Skin of body (tissue), 1 donor: ENCODE measurements at regions not wholly inside any gene's neighbourhood (a gene's known extent, or its start where the extent isn't known, plus 50 kb on each side); places are given as distances from the start of the nearest gene placed in this dataset.
"Not testable (repeated sequence)": the region's sequence is repeated elsewhere in the genome, so short reads cannot be mapped to it uniquely, and the experiment has no call there.

ENCODE experiments used
- DNase-seq: peaks from one replicate; lab custom pipeline; 2025; lab: John Stamatoyannopoulos, UW

DNA sequence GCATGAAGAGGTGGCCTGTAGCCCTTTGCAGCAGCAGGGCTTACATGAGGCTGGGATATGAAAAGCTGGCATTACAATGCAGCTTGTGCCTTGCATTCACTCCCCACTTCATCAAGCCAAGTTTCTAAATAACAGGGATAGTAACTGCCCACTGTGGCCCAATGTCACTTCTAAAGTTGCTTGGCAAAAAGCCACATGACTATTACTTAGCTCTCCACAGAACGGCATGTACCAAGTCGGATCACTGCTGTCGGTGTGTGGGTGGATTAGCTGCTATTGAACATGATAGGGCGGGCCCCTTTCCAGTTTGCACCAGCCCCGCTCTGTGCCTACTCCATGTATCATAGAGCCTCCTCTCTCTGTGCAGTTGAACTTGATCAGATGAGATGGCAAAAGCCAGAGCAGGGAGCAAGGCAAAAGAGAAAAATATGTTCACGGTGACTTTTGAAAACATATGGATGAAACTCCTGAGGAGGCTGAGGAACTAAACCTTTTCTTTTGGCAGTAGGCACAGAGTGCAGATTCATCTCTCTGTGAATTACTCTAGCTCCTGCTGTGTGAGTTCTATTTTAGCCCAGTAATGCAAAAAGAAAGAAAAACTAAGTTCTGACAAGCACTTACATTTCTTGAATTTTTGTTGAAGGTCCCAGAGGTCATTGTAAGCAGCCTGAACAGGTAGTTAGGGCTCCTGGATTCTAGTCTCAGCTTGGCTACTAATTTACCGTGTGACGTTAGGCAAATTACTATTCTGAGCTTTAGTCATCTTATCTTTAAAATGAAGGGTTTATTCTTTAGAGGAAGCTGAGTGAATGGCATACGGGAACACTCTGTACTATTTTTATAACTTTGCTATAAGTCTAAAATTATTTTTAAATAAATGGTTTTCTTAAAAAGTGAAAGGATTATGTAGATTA is 125.6 kb upstream of the NBPF9 start:
- DNase-seq = not testable (repeated sequence)

DNA sequence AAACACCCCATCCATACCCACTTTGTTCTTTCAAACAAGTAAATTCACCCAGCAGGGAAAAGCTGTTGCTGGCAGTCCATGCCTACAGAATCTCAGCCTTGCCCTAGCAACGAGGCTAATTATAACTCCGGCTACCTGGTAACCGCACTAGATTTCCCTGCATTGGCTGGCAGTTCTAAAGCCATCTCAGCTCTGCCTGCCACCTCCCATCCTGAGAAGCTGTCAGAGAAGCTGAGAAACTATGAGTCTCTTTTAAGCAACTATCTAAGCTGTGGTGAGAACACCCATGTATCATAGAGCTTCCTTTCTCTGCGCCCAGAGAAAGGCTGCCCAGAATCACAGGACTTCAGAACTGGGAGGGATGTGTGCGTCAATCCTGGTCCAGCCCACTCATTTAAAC is 126.5 kb upstream of the NBPF9 start:
- DNase-seq = not testable (repeated sequence)

DNA sequence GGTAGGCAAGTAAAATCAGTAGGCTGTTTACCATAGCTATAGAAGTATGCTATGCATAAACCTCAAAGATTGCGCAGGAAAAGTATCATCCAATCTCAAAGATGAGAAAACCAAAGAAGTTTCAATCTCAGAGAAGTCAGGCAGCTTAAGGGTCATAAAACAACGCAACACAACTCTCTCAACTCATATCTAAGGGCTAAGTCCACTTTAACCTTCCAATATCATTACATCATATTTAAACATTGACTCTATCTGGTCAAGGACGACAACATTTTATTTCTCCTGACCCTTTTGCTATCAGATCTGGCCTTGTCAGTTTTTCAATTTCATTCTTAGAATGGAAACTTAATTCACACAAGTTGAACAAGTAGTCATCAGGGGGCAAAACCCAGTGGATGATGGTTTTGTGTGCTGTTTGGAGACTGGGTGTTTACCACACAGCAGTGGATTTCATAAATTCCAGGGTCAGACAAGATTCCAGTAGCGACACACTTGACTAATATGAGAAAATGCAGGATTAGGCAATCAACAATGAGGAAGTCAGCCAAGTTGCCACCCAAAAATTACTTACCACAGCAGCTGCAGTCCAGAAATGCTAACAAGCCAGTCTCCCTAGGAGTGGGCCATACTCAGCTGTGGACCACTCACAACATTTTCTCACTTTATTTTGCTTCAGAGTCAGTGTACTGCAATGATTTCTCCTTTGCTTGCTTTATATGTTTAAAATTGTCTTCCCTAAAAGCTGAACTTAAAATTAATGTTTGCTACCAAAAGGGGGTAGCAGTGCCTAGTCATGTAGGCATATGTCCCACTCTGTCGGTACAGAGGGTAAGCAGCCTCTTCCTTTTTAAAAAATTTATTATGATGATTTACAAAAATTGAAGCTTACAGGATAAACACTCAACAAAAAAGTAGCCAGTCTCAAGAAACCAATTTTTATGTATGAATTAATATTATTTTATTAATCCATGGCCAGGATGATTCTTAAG is 131.9 kb upstream of the NBPF9 start:
- DNase-seq = not testable (repeated sequence)

DNA sequence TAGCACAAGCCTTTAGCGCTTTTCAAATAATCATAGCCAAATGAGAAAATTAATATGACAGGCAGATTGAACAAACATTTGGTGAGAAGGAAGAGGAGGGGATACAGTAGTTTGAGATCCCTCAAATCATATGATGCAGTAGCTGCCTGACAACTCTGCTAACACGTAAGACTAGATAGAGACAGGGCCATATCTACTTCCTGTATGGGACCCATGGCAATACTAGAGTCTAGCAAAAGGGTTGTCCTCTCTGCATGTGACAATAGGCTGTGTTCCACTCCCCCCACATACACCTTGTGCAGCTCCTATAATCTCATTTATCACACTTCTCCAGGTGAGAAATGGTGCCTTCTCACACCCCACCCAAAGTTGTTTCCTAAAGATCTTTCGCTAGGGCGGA is 134.2 kb upstream of the NBPF9 start:
- DNase-seq = not testable (repeated sequence)

DNA sequence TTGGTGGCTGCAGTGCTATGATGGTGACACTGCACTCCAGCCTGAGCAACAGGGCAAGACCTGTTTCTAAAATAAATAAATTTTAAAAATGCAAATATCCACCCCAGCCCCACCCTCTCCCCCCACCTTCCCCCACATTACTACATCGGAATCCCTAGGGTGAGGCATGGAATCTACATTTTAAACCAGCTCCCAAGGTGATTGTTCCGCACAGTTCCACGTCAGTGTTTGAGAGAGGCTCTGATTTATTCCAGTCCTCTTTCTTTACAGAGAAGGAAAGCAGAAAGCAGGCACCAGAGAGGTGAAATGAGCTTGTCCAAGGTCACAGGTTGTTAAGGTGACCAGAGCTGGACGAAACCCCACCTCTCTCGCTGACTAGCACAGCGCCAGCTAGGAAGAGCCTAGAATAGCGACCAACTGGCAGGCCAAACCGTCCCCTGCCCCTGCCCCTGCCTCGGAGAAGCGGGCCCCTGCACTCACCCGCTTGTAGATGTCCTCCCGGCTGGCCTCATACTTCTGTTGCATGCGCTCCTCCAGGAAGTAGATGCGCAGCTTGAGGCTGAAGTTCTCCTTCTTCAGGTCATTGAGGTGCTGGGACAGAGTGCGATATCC is 136.7 kb upstream of the NBPF9 start:
- DNase-seq = not testable (repeated sequence)

DNA sequence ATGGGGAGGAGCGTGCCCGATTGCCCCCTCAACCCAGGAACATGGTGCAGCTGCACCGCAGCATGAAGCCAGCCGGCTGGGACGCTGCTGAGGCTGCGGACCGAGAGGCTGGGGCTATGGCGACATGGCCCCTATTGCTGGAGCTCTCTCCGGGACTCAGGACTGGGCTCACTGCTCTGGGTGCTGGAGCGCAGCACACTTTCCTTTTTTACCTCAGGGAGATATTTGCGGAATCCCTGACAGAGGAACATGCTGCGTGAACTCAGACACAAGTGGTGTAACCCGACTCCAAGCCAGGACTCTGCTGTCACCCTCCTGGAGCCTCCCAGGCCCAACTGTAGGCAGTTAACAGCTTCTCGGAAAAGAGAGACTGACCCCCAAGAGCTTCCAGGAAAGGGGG is 137.2 kb upstream of the NBPF9 start:
- not testable (repeated sequence) for DNase-seq

DNA sequence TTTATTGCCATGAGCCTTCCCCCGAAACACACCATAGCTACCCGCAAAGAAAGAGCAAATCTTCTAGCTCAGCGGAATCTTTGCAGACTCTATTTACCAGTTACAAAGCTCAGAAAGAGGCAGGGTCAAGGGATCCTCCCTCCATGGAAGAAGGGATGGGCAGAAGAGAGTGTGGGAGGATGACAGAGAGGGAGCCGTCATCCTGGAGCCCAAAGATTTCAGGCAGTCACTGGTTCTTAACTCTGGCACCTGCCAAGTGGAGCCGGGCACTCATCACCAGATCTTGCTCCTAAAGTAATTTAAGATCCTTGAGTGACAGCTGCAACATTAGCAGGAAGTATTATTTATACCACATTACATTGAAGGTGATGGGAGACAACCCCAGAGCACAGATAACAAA is 137.9 kb upstream of the NBPF9 start:
- DNase-seq = not testable (repeated sequence)

DNA sequence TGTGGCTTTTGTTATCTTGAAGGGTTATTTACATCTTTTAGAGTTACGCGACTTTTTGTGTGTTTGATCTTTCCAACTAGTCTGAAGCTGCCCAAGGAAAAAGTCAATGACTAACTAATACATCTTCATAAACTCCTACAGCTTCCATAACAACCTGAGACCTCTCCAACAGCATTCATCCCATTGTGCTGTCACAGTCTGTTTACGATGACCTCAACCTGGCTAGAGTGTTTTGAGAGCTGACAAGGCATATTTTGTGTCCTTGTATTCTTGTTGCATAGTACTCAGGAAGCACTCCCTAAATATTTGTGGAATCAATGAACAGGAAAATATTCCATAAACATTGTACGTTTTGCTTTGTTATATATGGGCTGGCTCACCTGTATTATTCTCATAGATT is 140.2 kb upstream of the NBPF9 start:
- not testable (repeated sequence) for DNase-seq

DNA sequence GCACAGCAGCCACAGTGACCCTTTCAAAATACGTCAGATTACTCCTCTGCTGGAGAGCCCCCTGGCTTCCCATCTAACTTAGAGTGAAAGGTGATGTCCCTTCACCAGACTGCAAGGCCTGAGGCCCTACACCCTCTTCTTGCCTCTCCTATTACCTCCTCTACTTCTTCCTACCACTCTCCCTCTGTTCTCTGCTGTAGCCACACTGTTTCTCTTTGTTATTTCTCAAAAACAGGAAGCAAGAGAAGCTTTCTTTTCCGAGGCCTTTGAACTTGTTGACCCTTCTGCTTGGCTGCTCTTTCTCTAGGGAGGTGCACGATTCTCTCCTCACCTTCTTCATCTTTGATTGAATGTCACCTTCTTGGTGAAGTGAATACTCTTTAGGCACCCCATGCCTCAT is 141.3 kb upstream of the NBPF9 start:
- DNase-seq = not testable (repeated sequence)

DNA sequence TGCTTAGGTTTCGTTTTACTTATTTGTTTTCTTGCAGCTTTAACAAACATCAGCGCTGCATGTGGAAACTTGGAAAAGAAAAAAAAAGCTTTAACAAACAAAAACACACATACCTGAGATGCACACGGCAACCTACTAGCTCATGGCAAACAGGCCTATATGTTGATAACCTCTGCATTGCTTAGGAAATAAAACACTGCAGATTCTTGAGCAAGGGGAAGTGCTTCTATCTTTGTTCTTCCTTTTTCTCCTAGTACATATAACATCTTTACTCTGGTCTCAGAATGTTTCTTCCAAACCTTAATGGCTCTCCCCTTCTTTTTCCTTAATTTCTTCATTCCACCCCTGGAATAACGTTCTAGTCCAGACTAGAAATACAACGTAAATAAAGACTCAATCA is 142.9 kb upstream of the NBPF9 start:
- DNase-seq = not testable (repeated sequence)

DNA sequence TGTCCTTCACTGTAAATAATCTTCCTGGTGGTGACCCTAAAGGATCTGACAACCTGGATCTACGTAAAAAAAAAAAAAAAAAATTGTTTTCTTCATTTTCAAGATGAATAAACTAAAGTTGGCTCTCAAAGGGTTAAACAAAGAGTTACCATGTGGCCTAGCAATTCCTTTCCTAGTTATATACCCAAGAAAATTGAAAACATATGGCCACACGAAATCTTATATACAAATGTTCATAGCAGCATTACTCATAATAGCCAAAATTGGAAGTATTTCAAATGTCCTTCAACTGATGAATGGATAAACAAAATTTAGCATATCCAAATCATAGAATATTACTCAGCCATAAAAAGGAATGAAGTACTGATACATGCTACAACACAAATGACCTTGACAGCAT is 145.3 kb upstream of the NBPF9 start:
- not testable (repeated sequence) for DNase-seq

DNA sequence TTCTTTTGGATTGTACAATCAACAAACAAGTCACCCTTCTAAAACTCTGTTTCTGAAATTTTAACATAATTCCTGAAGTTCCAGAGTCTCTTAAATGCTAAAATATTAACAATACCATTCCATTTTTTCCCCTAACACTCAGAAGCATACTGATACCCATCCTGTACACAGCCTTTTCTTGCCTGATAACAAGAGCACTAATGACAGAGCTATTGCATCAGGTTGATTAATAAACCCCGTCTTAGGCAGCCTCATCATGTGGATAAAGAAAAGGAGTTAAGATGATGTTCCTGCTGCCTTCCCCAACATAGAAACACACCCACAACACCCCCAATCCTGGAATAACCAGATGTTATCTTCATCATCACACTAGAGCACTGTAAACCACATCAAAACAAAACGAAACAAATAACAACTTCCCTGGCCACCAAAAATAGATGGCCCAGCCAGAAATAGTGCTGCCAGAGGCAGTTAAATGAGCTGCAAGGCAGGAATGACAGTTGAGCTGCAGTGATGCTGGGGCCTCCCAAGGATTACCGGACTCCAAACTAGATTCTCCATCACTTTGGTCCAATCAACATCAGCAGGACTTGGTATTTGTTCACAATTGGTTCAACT is 146.6 kb upstream of the NBPF9 start:
- not testable (repeated sequence) for DNase-seq

DNA sequence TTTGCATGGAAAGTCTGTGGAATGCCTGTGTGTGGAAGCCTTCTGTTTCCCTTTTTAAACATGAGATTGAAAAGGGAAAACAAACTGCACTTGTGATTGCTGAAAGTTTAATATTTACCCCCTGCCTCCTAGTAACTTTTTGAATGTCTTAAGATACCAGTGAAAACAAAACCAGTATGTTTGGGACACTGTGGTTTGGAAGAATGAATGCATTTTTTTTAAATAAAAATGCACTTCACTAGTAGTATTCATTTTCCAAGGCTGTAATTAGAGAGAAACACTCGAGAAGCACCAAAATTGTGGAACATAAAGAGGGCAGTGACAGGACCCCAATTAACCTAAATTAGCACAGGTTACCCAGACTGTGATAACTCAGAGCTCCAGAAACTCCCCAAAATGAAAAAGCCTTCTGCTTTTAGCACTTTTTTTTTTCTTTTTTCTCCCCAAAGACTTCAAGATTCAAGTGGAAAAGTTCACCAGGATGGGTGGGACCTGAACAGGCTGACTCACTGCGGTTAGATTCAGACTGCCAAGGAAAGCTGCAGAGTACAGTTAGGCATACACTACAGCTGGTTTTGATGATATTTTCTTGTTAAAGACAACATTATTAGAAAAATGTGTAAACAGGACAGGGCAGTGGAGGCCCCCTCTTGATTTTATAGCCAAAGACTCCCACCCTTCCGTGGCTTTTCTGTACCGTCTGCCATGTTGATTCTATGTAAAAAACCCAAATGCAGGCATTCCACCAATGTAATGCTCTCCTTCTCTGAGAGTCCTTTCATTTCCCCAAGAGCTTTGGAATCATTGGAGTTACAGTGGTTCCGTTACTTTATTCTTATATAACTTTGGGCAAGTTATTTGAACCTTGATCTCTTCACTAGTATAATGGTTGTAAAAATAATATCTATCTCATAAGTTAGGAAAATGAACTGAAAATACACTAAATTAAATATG is 151.8 kb upstream of the NBPF9 start:
- DNase-seq = not testable (repeated sequence)

DNA sequence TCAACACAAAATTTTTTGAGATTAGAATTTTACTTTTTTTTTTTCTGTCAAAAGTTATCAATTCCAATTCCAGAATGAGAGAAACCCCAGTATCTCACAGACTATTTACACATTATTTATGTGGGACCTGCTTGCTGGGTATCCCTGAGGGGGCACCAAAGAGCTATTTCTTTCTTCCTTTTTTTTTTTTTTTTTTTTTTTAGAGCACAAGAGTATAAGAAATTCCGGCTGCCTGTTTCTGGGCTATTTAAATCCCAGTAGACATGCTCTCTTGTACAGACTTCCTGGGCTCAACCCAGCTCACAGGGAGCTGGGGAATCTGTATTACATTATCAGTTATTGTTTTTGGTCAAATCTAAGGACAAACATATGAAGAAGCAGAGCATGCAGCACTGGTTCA is 156.9 kb upstream of the NBPF9 start:
- not testable (repeated sequence) for DNase-seq

DNA sequence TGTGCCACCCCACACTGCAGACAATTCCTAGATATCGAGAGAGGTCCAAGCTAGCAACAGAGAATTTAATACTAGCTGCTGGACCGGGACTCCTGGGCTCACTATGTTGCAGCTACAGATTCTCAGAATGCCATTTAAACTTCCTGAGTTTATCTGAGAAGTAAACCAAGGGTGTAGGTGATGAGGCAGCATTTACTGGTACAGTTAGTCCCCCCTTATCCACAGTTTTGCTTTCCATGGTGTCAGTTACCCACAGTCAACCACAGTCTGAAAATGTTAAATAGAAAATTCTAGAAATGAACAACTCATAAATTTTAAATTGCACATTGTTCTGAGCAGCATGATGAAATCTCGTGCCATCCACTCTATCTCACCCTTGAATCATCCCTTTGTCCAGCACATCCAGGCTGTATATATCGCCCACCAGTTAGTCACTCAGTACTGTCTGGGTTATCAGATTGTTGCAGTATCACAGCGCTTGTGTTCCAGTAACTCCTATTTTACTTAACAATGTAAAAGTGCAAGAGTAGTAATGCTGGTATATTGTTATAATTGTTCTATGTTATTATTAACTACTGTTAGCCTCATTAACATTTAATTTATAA is 157.5 kb upstream of the NBPF9 start:
- DNase-seq = not testable (repeated sequence)

DNA sequence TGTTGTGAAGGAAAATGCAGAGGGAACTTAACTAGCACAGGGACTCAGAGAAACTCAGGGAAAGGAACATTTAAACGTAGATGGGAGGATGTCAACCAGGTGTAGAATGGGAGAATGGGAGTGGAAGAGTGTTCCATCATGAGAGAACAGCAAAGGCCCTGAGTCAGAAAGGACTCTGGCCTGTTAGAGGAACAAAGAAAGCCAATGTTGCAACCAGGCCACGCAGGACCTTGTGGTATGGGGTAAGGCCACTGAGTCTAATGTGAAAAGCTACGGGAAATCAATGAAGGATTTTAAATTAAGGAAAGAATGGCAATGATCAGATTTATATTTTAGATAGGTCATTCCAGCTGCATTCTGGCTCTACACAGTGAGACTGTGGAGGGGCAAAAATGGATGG is 163.9 kb upstream of the NBPF9 start:
- not testable (repeated sequence) for DNase-seq

DNA sequence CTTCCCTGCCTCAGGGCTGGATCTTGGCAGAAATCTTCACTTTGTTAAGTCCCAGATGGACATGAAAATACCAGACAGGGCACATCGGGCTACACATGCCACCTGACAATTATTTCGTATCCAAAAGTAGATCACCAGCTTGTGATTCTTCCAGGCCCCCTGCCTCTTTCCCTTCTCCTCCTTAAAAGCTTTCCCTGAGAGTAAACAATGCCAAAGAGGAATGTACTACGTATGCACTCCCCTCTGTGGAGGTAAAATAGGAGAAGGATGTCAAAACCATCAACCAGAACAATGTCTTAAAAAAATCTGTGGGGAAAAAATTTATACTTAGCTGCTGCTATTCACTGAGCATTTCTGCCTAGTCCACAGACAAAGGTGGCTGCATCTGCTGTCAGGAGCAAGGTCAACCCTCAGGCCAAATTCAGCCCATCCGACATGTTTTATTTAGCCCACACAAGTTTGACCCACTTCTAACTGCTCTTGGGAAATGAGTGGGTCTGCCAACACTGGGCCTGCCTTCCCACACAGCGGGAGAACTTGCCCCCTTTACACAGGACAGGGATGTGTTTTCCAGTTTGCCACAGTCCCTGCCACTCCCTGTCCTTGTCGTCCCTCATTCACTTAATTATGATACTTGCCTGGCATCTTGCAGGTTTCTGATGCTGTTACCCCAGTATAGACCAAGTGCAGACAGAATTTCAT is 165.8 kb upstream of the NBPF9 start:
- DNase-seq = not testable (repeated sequence)

DNA sequence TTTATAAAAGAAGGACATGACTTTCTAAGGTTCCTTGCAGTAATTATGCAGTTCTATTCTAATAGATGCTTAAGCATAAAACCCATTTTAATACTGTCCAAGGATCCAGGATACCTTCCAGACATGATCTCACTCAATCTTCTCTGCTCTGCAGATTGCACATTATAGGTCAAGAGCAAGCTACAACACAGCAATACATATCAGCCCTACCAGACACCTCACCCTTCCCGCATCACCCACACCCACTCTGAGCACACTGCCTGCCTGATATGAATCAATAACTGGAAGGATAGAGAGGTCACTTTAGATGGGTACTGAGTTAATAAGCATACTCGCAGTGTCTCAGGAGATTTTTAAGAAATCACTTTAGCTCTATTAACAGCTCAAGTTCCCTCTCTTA is 166.5 kb upstream of the NBPF9 start:
- DNase-seq = not testable (repeated sequence)

DNA sequence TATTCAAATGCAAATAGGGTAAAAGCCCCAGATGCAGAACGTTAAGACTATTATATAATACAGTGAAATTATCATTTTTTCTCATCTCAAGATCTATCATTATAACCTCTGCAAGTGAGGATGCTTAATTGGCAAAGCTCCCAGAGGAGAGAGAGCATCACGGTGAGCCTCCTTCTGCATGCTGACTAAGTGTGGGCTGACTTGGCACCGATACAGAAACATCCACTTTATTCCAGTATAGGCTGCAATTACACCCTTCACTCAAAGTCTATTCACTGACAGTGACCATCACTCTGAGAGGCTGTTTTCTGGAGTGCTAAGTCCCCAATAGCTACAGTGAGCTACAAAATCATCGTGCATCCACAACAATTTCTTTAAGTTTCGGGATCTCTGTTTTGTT is 171.1 kb upstream of the NBPF9 start:
- DNase-seq = not testable (repeated sequence)
